H1 (cell line): ENCODE measurements at regions not wholly inside any gene's neighbourhood (a gene's known extent, or its start where the extent isn't known, plus 50 kb on each side); places are given as distances from the start of the nearest gene placed in this dataset.

ENCODE experiments used
- FOSL1 ChIP-seq: IDR thresholded peaks from 2 replicates; pipeline ENCODE4 v1.6.1; 2011; ENCODE audit warnings: mild to moderate bottlenecking, low read depth, low read length, moderate library complexity; ENCODE audit not compliant: insufficient read depth
- JUND ChIP-seq: IDR thresholded peaks from 2 replicates; pipeline ENCODE4 v1.6.1; 2011; ENCODE audit warnings: mild to moderate bottlenecking, improper control_type of control experiment, low read length
- TF ChIP-seq, protein P1 (sequence below): fragments of 300-600 bp; sonication (generic); IDR thresholded peaks from 2 replicates; pipeline ENCODE4 v1.7.1; 2012; ENCODE audit warnings: low read length, moderate library complexity, mild to moderate bottlenecking, inconsistent platforms; ENCODE audit not compliant: insufficient replicate concordance

DNA sequence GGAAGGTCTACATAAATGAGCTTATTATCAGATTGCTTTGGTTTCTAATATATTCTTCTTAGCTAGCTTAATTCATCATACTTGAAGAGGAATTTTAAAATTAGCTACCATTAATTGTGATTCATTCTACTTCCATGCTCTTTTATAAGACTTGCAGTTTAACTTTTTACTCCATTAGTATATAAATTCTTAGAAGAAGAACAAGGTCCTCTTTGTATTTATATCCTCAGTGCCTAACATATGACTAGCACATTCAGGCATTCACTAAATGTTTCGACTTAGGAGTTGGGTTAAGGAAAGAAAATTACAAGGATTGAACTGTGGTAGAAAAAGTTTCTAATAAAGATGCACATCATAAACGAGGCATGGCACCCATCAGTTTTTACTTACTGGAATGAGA lies 1135.5 kb downstream of the JRKL start (continued):
- TF ChIP-seq, protein P1, sequence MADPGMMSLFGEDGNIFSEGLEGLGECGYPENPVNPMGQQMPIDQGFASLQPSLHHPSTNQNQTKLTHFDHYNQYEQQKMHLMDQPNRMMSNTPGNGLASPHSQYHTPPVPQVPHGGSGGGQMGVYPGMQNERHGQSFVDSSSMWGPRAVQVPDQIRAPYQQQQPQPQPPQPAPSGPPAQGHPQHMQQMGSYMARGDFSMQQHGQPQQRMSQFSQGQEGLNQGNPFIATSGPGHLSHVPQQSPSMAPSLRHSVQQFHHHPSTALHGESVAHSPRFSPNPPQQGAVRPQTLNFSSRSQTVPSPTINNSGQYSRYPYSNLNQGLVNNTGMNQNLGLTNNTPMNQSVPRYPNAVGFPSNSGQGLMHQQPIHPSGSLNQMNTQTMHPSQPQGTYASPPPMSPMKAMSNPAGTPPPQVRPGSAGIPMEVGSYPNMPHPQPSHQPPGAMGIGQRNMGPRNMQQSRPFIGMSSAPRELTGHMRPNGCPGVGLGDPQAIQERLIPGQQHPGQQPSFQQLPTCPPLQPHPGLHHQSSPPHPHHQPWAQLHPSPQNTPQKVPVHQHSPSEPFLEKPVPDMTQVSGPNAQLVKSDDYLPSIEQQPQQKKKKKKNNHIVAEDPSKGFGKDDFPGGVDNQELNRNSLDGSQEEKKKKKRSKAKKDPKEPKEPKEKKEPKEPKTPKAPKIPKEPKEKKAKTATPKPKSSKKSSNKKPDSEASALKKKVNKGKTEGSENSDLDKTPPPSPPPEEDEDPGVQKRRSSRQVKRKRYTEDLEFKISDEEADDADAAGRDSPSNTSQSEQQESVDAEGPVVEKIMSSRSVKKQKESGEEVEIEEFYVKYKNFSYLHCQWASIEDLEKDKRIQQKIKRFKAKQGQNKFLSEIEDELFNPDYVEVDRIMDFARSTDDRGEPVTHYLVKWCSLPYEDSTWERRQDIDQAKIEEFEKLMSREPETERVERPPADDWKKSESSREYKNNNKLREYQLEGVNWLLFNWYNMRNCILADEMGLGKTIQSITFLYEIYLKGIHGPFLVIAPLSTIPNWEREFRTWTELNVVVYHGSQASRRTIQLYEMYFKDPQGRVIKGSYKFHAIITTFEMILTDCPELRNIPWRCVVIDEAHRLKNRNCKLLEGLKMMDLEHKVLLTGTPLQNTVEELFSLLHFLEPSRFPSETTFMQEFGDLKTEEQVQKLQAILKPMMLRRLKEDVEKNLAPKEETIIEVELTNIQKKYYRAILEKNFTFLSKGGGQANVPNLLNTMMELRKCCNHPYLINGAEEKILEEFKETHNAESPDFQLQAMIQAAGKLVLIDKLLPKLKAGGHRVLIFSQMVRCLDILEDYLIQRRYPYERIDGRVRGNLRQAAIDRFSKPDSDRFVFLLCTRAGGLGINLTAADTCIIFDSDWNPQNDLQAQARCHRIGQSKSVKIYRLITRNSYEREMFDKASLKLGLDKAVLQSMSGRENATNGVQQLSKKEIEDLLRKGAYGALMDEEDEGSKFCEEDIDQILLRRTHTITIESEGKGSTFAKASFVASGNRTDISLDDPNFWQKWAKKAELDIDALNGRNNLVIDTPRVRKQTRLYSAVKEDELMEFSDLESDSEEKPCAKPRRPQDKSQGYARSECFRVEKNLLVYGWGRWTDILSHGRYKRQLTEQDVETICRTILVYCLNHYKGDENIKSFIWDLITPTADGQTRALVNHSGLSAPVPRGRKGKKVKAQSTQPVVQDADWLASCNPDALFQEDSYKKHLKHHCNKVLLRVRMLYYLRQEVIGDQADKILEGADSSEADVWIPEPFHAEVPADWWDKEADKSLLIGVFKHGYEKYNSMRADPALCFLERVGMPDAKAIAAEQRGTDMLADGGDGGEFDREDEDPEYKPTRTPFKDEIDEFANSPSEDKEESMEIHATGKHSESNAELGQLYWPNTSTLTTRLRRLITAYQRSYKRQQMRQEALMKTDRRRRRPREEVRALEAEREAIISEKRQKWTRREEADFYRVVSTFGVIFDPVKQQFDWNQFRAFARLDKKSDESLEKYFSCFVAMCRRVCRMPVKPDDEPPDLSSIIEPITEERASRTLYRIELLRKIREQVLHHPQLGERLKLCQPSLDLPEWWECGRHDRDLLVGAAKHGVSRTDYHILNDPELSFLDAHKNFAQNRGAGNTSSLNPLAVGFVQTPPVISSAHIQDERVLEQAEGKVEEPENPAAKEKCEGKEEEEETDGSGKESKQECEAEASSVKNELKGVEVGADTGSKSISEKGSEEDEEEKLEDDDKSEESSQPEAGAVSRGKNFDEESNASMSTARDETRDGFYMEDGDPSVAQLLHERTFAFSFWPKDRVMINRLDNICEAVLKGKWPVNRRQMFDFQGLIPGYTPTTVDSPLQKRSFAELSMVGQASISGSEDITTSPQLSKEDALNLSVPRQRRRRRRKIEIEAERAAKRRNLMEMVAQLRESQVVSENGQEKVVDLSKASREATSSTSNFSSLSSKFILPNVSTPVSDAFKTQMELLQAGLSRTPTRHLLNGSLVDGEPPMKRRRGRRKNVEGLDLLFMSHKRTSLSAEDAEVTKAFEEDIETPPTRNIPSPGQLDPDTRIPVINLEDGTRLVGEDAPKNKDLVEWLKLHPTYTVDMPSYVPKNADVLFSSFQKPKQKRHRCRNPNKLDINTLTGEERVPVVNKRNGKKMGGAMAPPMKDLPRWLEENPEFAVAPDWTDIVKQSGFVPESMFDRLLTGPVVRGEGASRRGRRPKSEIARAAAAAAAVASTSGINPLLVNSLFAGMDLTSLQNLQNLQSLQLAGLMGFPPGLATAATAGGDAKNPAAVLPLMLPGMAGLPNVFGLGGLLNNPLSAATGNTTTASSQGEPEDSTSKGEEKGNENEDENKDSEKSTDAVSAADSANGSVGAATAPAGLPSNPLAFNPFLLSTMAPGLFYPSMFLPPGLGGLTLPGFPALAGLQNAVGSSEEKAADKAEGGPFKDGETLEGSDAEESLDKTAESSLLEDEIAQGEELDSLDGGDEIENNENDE, result no peak
- TF ChIP-seq FOSL1 (no peak), JUND (no peak)
